ENCODE measurements at regions not wholly inside any gene's neighbourhood (a gene's known extent, or its start where the extent isn't known, plus 50 kb on each side); places are given as distances from the start of the nearest gene placed in this dataset.

GRCh38 chr10:118148247-118148646, 101.5 kb upstream of the RAB11FIP2 start:
- Mint-ChIP-seq H3K36me3 (ENCODE audit: unreplicated experiment) (no peaks in the 10 kb centered on the region), H3K9me3 (ENCODE audit: unreplicated experiment) (peaks cover 2% of the 10 kb centered on the region), H3K27me3 (ENCODE audit: unreplicated experiment) (no peaks in the 10 kb centered on the region), H3K4me1 (ENCODE audit: low read depth, unreplicated experiment) (no peaks in the 10 kb centered on the region), H3K27ac (ENCODE audit: unreplicated experiment) (no peak overlapping the region), H3K4me3 (ENCODE audit: unreplicated experiment) (no peak overlapping the region)
- no peak for TF ChIP-seq CTCF (IDR thresholded peaks at IDR 0.05; ENCODE audit: partially characterized antibody, unreplicated experiment)
- DNase-seq: no peak

GRCh38 chr10:118145256-118145655, 98.5 kb upstream of the RAB11FIP2 start:
- no peaks in the 10 kb centered on the region for H3K4me1 Mint-ChIP-seq (ENCODE audit: low read depth, unreplicated experiment)
- H3K27me3 Mint-ChIP-seq (ENCODE audit: unreplicated experiment): no peaks in the 10 kb centered on the region
- no peak overlapping the region for H3K27ac Mint-ChIP-seq (ENCODE audit: unreplicated experiment)
- H3K36me3 Mint-ChIP-seq (ENCODE audit: unreplicated experiment): no peaks in the 10 kb centered on the region
- H3K9me3 Mint-ChIP-seq (ENCODE audit: unreplicated experiment): peaks cover 2% of the 10 kb centered on the region
- no peak for TF ChIP-seq CTCF (IDR thresholded peaks at IDR 0.05; ENCODE audit: partially characterized antibody, unreplicated experiment)
- no peak overlapping the region for H3K4me3 Mint-ChIP-seq (ENCODE audit: unreplicated experiment)
- DNase-seq: no peak

GRCh38 chr10:118141471-118141870, 94.7 kb upstream of the RAB11FIP2 start:
- no peaks in the 10 kb centered on the region for H3K9me3 Mint-ChIP-seq (ENCODE audit: unreplicated experiment)
- H3K4me1 Mint-ChIP-seq (ENCODE audit: low read depth, unreplicated experiment): no peaks in the 10 kb centered on the region
- H3K27ac Mint-ChIP-seq (ENCODE audit: unreplicated experiment): no peak overlapping the region
- no peak for DNase-seq
- no peak overlapping the region for H3K4me3 Mint-ChIP-seq (ENCODE audit: unreplicated experiment)
- TF ChIP-seq CTCF (IDR thresholded peaks at IDR 0.05; ENCODE audit: partially characterized antibody, unreplicated experiment): no peak
- H3K36me3 Mint-ChIP-seq (ENCODE audit: unreplicated experiment): no peaks in the 10 kb centered on the region
- H3K27me3 Mint-ChIP-seq (ENCODE audit: unreplicated experiment): no peaks in the 10 kb centered on the region

GRCh38 chr10:118139321-118139720, 92.6 kb upstream of the RAB11FIP2 start:
- Mint-ChIP-seq H3K27me3 (ENCODE audit: unreplicated experiment) (no peaks in the 10 kb centered on the region), H3K4me3 (ENCODE audit: unreplicated experiment) (no peak overlapping the region), H3K36me3 (ENCODE audit: unreplicated experiment) (peaks cover 5% of the 10 kb centered on the region), H3K4me1 (ENCODE audit: low read depth, unreplicated experiment) (no peaks in the 10 kb centered on the region), H3K27ac (ENCODE audit: unreplicated experiment) (no peak overlapping the region), H3K9me3 (ENCODE audit: unreplicated experiment) (no peaks in the 10 kb centered on the region)
- DNase-seq: no peak
- no peak for TF ChIP-seq CTCF (IDR thresholded peaks at IDR 0.05; ENCODE audit: partially characterized antibody, unreplicated experiment)

GRCh38 chr10:118128675-118129074, 81.9 kb upstream of the RAB11FIP2 start:
- H3K27me3 Mint-ChIP-seq (ENCODE audit: unreplicated experiment): no peaks in the 10 kb centered on the region
- no peak for DNase-seq
- no peak overlapping the region for H3K27ac Mint-ChIP-seq (ENCODE audit: unreplicated experiment)
- H3K36me3 Mint-ChIP-seq (ENCODE audit: unreplicated experiment): no peaks in the 10 kb centered on the region
- H3K9me3 Mint-ChIP-seq (ENCODE audit: unreplicated experiment): no peaks in the 10 kb centered on the region
- H3K4me3 Mint-ChIP-seq (ENCODE audit: unreplicated experiment): no peak overlapping the region
- TF ChIP-seq CTCF (IDR thresholded peaks at IDR 0.05; ENCODE audit: partially characterized antibody, unreplicated experiment): no peak
- H3K4me1 Mint-ChIP-seq (ENCODE audit: low read depth, unreplicated experiment): peaks cover 8% of the 10 kb centered on the region

All from glutamatergic neuron (in vitro differentiated cells).